HepG2 (cell line): ENCODE measurements at regions not wholly inside any gene's neighbourhood (a gene's known extent, or its start where the extent isn't known, plus 50 kb on each side); places are given as distances from the start of the nearest gene placed in this dataset.

Experiments used
- CTCF ChIP-seq: sonication (generic); formaldehyde crosslinking; IDR thresholded peaks from 2 replicates; pipeline ENCODE4 v1.5.0; 2020; ENCODE audit warnings: mild to moderate bottlenecking, missing genetic modification reagents, moderate library complexity
- NCOA1 ChIP-seq: sonication (generic); formaldehyde crosslinking; IDR thresholded peaks from 2 replicates; pipeline ENCODE4 v1.9.0; 2021; ENCODE audit warnings: missing genetic modification reagents
- ZBTB26 ChIP-seq: IDR thresholded peaks from 2 replicates; pipeline ENCODE4 v1.6.1; 2016; ENCODE audit warnings: missing compliant biosample characterization, missing genetic modification reagents, borderline replicate concordance

GRCh38 chr13:91151921-91152320 lies 195.6 kb upstream of the MIR17HG start:
- TF ChIP-seq ZBTB26 (no peak), CTCF (no peak), NCOA1 (CRISPR knock-in tag) (no peak)
